Epithelial cell of esophagus (primary cell): ENCODE measurements at regions not wholly inside any gene's neighbourhood (a gene's known extent, or its start where the extent isn't known, plus 50 kb on each side); places are given as distances from the start of the nearest gene placed in this dataset.

Experiments
- DNase-seq: peaks from one replicate; pipeline ENCODE4 v3.0.0; 2010; ENCODE audit warnings: low read depth
- H3K4me3 ChIP-seq: 2 replicates; pipeline ENCODE4 v1.5.1; 2011; ENCODE audit warnings: mild to moderate bottlenecking, low read length, control low read depth
- TF ChIP-seq, protein P1 (sequence below): IDR thresholded peaks from 2 replicates; pipeline ENCODE4 v1.5.1; 2011; ENCODE audit warnings: low read depth, mild to moderate bottlenecking, low read length, control low read depth, inconsistent platforms; ENCODE audit not compliant: insufficient read depth; ENCODE audit errors: missing control alignments

DNA sequence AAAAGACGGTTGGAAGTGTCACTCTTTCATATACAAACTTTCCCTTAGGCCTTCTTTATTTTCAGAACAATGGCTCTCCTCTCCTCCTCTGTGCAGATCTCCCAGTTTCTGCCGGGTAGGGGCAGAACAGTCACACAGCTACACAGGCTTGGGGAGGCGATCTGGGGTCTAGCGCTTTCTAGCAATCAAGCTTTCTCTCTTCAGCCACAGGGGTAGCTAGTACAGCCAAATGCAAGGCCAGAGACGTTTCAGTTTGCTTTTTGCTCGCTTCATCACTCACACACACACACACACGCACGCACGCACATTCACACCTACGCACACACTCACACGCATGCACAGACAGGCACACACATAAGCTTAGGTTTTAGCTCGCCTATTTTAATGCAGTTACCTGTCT is 104.3 kb downstream of the SPATA19 start:
- no peak overlapping the region for H3K4me3 ChIP-seq
- no peak for DNase-seq
- TF ChIP-seq, protein P1, sequence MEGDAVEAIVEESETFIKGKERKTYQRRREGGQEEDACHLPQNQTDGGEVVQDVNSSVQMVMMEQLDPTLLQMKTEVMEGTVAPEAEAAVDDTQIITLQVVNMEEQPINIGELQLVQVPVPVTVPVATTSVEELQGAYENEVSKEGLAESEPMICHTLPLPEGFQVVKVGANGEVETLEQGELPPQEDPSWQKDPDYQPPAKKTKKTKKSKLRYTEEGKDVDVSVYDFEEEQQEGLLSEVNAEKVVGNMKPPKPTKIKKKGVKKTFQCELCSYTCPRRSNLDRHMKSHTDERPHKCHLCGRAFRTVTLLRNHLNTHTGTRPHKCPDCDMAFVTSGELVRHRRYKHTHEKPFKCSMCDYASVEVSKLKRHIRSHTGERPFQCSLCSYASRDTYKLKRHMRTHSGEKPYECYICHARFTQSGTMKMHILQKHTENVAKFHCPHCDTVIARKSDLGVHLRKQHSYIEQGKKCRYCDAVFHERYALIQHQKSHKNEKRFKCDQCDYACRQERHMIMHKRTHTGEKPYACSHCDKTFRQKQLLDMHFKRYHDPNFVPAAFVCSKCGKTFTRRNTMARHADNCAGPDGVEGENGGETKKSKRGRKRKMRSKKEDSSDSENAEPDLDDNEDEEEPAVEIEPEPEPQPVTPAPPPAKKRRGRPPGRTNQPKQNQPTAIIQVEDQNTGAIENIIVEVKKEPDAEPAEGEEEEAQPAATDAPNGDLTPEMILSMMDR = no peak

DNA sequence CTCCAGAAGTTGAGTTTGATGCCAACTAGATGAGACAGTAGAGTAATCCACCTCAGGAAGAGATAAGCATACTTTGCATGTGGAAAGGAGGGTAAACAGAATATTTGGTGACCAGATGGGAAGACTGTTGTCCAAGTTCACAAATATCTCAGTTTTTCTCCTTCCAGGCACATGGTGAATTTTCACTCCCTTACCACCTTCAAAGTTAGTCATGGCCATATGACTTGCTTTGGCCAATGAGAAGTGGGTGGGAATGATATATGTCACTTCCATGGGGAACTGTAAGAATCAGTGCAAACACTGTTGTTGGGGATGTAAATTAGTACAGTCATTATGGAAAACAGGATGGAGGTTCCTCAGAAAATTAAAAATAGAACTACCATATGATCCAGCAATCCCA is 105.8 kb downstream of the SPATA19 start:
- no peak for DNase-seq
- no peak overlapping the region for H3K4me3 ChIP-seq
- TF ChIP-seq, protein P1 = no peak

DNA sequence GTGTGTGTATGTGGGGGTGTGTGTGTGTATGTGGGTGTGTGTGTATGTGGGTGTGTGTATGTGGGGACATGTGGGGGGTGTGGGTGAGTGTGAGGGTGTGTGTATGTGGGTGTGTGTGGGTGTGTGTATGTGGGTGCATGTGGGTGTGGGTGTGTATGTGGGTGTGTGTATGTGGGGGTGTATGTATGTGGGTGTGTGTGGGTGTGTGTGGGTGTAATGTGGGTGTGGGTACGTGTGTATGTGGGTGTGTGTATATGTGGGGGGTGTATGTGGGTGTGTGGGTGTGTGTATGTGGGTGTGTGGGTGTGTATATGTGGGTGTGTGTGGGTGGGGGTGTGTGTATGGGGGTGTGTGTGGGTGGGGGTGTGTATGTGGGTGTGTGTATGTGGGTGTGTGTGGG is 106.7 kb downstream of the SPATA19 start:
- TF ChIP-seq, protein P1 = no peak
- no peak for DNase-seq
- no peak overlapping the region for H3K4me3 ChIP-seq

DNA sequence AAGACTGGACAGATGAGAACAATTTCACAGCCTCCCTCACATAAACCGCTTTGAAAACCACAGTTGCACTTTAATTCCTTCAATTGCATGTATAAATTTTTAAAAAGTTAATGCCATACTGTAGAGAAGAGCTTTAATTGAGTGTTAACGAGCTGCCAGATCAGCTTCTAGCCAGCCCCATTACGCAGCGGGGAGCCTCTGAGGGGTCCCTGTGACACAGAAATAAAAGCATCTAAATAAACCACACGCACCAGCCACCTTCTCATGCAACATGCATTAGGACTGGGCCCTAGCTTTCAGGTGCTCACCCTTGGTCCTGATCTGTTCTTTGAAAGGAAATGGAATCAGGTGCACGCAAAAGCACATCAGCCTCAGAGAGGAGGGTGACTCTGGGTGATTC is 111.7 kb downstream of the SPATA19 start:
- TF ChIP-seq, protein P1 = no peak
- DNase-seq = no peak
- H3K4me3 ChIP-seq = no peak overlapping the region

DNA sequence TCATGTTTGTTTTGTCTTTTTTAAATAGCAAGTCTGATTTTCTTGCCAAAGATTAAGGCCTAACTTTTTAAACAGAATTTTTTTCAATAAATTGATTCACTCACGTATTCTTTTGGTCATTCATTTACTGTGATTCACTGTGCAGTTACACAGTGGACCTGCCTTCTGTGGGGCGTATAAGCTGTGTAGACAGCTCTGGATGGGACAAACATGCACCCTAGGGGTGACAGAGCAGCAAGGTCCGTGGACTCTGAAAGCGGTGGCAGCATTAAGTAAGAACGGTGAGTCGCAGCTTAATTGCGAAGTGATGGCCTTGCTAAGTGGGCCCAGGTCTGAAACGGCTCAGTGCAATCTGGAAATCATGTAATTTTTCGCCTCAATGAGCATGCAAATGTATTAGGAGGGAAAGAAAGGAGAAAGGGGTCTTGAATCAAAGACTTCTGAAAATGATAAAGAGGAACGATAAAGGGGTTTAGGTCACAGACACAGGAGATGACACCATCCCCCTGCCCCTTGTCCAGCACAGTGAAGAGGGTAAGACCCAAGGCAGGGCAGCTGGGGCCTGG is 113.1 kb downstream of the SPATA19 start:
- TF ChIP-seq, protein P1 = no peak
- no peak for DNase-seq
- no peak overlapping the region for H3K4me3 ChIP-seq

DNA sequence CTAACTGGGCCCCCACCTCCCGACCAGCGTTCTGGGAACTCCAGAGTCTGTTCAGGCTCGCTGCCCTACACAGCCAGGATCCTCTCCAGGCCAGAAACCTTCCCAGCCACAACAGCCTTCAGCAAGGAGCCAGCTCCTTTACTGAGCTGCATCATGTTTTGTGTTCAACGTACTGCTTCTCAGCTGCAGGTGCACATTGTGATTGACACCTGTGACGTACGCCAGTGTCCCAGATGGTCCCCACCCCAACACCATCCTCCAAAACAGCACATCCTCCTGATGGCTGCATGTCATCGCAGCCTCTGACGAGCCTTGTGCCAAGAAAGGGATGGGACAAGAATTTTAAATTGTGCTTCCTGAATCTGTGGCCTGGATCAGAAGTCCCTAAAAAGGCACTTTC is 117.5 kb downstream of the SPATA19 start:
- TF ChIP-seq, protein P1 = no peak
- DNase-seq = no peak
- H3K4me3 ChIP-seq = no peak overlapping the region

DNA sequence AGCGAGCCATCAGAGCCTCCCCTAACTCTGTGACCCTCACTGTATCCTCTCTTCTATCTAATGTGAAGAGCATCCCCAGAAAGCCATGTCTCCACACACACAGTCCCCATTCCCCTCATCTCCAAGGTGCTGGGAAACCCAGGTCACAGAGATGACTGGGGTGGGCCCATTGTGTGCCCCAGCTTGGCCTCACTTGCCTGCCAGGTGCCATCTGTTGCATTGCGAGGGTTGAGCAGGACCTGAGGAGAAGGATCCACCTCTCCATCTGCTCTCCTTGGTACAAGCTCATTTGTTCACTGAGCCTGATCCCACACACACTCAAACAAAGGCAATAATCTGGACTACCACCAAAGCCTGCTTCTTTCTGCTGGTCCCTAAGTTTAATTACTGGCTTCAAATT is 118.8 kb downstream of the SPATA19 start:
- TF ChIP-seq, protein P1 = no peak
- DNase-seq = no peak
- no peak overlapping the region for H3K4me3 ChIP-seq
